IMR-90 (cell line): ENCODE measurements at regions not wholly inside any gene's neighbourhood (a gene's known extent, or its start where the extent isn't known, plus 50 kb on each side); places are given as distances from the start of the nearest gene placed in this dataset.
A peak's percentile ranks its signal among the peaks of the same experiment; 100 is the strongest.

Experiments used
- ATAC-seq: fragments of 200-7000 bp; cut with Tn5 transposase; 2 replicates; pipeline ENCODE4 v1.9.1; 2020; ENCODE audit warnings: low read depth, mild to moderate bottlenecking, moderate library complexity
- BruUV-seq: library from RNA; stranded (reverse); fragments of 400-500 nt; replicated peaks from 2 replicates; lab custom pipeline; 2021; lab: Mats Ljungman, UMichigan
- CTCF ChIA-PET: fragments of 300-600 bp; formaldehyde crosslinking; extraction: SDS; loops from one replicate; lab custom pipeline; 2021; ENCODE audit warnings: antibody characterized with exemption; lab: Yijun Ruan, JAX
- POLR2A ChIA-PET: fragments of 300-600 bp; sonication (Branson Sonifier 250); formaldehyde crosslinking; loops from one replicate; lab custom pipeline; 2022; ENCODE audit warnings: antibody characterized with exemption; ENCODE audit not compliant: unreplicated experiment; lab: Charles Lee
- DNase-seq: peaks from one replicate; pipeline ENCODE4 v3.0.0; 2013
- H2AFZ ChIP-seq: replicated peaks from 2 replicates; pipeline ENCODE3; 2013; ENCODE audit warnings: low read length, mild to moderate bottlenecking; ENCODE audit not compliant: poor library complexity
- H2AK5ac ChIP-seq: 2 replicates; pipeline ENCODE4 v1.6.1; 2013; ENCODE audit warnings: low read depth, low read length, inconsistent platforms
- H2AK9ac ChIP-seq: replicated peaks from 2 replicates; pipeline ENCODE3; 2013; ENCODE audit warnings: mild to moderate bottlenecking, low read depth, low read length, moderate library complexity; ENCODE audit not compliant: poor library complexity
- H2BK120ac ChIP-seq: 2 replicates; pipeline ENCODE4 v1.6.1; 2013; ENCODE audit warnings: low read depth, low read length, inconsistent platforms
- H2BK15ac ChIP-seq: 3 replicates; pipeline ENCODE4 v1.6.1; 2013; ENCODE audit warnings: low read depth, low read length, inconsistent platforms
- H2BK20ac ChIP-seq: 2 replicates; pipeline ENCODE4 v1.6.1; 2013; ENCODE audit warnings: low read depth, mild to moderate bottlenecking, inconsistent platforms, low read length, moderate library complexity
- H2BK5ac ChIP-seq: 2 replicates; pipeline ENCODE4 v1.6.1; 2013; ENCODE audit warnings: mild to moderate bottlenecking, low read depth, low read length, inconsistent platforms; ENCODE audit not compliant: poor library complexity, severe bottlenecking
- H3K14ac ChIP-seq: replicated peaks from 2 replicates; pipeline ENCODE4 v1.6.1; 2013; ENCODE audit warnings: low read depth, low read length, inconsistent platforms
- H3K18ac ChIP-seq: 2 replicates; pipeline ENCODE4 v1.6.1; 2013; ENCODE audit warnings: low read depth, low read length, control low read depth
- H3K23ac ChIP-seq: 2 replicates; pipeline ENCODE4 v1.6.1; 2013; ENCODE audit warnings: low read depth, low read length, inconsistent platforms
- H3K27ac ChIP-seq: 2 replicates; pipeline ENCODE4 v1.5.1; 2013; ENCODE audit warnings: mild to moderate bottlenecking, control low read depth, low read length; ENCODE audit not compliant: insufficient read depth
- H3K27me3 ChIP-seq: 2 replicates; pipeline ENCODE4 v1.6.1; 2013; ENCODE audit warnings: low read length; ENCODE audit not compliant: control insufficient read depth, insufficient read depth
- H3K36me3 ChIP-seq: 2 replicates; pipeline ENCODE4 v1.6.1; 2013; ENCODE audit warnings: low read length, mixed read lengths; ENCODE audit not compliant: control insufficient read depth, insufficient read depth
- H3K4ac ChIP-seq: 2 replicates; pipeline ENCODE4 v1.6.1; 2013; ENCODE audit warnings: low read depth, low read length, inconsistent platforms
- H3K4me1 ChIP-seq: 2 replicates; pipeline ENCODE4 v1.6.1; 2013; ENCODE audit warnings: low read length, mixed read lengths; ENCODE audit not compliant: control insufficient read depth, insufficient read depth
- H3K4me2 ChIP-seq: 2 replicates; pipeline ENCODE4 v1.6.1; 2013; ENCODE audit warnings: low read depth, mild to moderate bottlenecking, control low read depth, low read length, moderate library complexity
- H3K4me3 ChIP-seq: 2 replicates; pipeline ENCODE4 v1.5.1; 2013; ENCODE audit warnings: low read depth, mild to moderate bottlenecking, control low read depth, low read length, moderate library complexity; ENCODE audit not compliant: insufficient read depth
- H3K56ac ChIP-seq: 2 replicates; pipeline ENCODE4 v1.6.1; 2013; ENCODE audit warnings: low read length, inconsistent platforms; ENCODE audit not compliant: insufficient read depth; ENCODE audit errors: extremely low read depth
- H3K79me1 ChIP-seq, 2 experiments: 2 replicates each; pipeline ENCODE4 v1.6.1; 2013; ENCODE audit warnings: low read length in 2 of 2, inconsistent platforms in 1 of 2, low read depth in 1 of 2
- H3K9ac ChIP-seq: 2 replicates; pipeline ENCODE4 v1.6.1; 2013; ENCODE audit warnings: low read depth, low read length, control low read depth
- H3K9me1 ChIP-seq: 2 replicates; pipeline ENCODE4 v1.6.1; 2013; ENCODE audit warnings: low read length, inconsistent platforms; ENCODE audit not compliant: insufficient read depth
- H3K9me3 ChIP-seq: 2 replicates; pipeline ENCODE4 v1.6.1; 2013; ENCODE audit warnings: low read length; ENCODE audit not compliant: control insufficient read depth, insufficient read depth
- H4K20me1 ChIP-seq: 2 replicates; pipeline ENCODE4 v1.6.1; 2013; ENCODE audit warnings: low read length, inconsistent platforms; ENCODE audit not compliant: insufficient read depth
- H4K5ac ChIP-seq: 2 replicates; pipeline ENCODE4 v1.6.1; 2013; ENCODE audit warnings: mild to moderate bottlenecking, low read depth, low read length, control low read depth
- H4K8ac ChIP-seq, 2 experiments: 2 replicates each; pipeline ENCODE4 v1.6.1; 2013; ENCODE audit warnings: low read depth in 2 of 2, low read length in 2 of 2, control low read depth in 1 of 2, inconsistent platforms in 1 of 2
- H4K91ac ChIP-seq: 2 replicates; pipeline ENCODE4 v1.6.1; 2013; ENCODE audit warnings: low read depth, low read length, inconsistent platforms; ENCODE audit not compliant: insufficient read depth
- CHD1 ChIP-seq: IDR thresholded peaks from 2 replicates; pipeline ENCODE4 v1.6.1; 2012; ENCODE audit warnings: low read depth, low read length, improper control_type of control experiment
- FOS ChIP-seq: fragments of 150-350 bp; IDR thresholded peaks from 2 replicates; pipeline ENCODE4 v1.6.1; 2016; ENCODE audit warnings: low read depth, low read length
- MAFK ChIP-seq: IDR thresholded peaks from 2 replicates; pipeline ENCODE4 v1.6.1; 2012; ENCODE audit warnings: low read depth, low read length, improper control_type of control experiment
- MAZ ChIP-seq: IDR thresholded peaks from 2 replicates; pipeline ENCODE4 v1.6.1; 2012; ENCODE audit warnings: low read depth, mild to moderate bottlenecking, low read length, improper control_type of control experiment, moderate library complexity, borderline replicate concordance
- MXI1 ChIP-seq: IDR thresholded peaks from 2 replicates; pipeline ENCODE4 v1.6.1; 2012; ENCODE audit warnings: low read depth, mild to moderate bottlenecking, low read length, moderate library complexity, borderline replicate concordance
- NFE2L2 ChIP-seq: fragments of 150-350 bp; IDR thresholded peaks from 2 replicates; pipeline ENCODE4 v1.6.1; 2016; ENCODE audit warnings: low read depth, mild to moderate bottlenecking, low read length
- RAD21 ChIP-seq: IDR thresholded peaks from 2 replicates; pipeline ENCODE4 v1.6.1; 2012; ENCODE audit warnings: low read length, improper control_type of control experiment
- RCOR1 ChIP-seq: IDR thresholded peaks from 2 replicates; pipeline ENCODE4 v1.6.1; 2012; ENCODE audit warnings: mild to moderate bottlenecking, low read length, improper control_type of control experiment; ENCODE audit not compliant: insufficient replicate concordance
- RFX5 ChIP-seq: IDR thresholded peaks from 2 replicates; pipeline ENCODE4 v1.8.0; 2012; ENCODE audit warnings: low read depth, mild to moderate bottlenecking, low read length, moderate library complexity
- WGBS, 2 experiments: methylation state at CpG; one replicate each; pipeline versions ENCODE4 v1.1.5 to v1.1.7; 2013; ENCODE audit warnings: missing lambda C conversion rate in 2 of 2; ENCODE audit not compliant: insufficient read length in 1 of 2; ENCODE audit errors: extremely low coverage in 2 of 2; 5-methylcytosine and 5-hydroxymethylcytosine counted together
- dilution Hi-C: fragments of 300-500 bp; cut with HindIII; formaldehyde crosslinking; loops from one replicate; pipeline ENCODE4 v1.14.3; 2018; ENCODE audit warnings: low sequenced_read_pairs; ENCODE audit not compliant: unreplicated experiment
- in situ Hi-C: fragments of 300-500 bp; cut with MboI; formaldehyde crosslinking; loops from 3 replicates; pipeline ENCODE4 v1.14.3; 2019; ENCODE audit warnings: low sequenced_read_pairs, inconsistent platforms, mixed read lengths
- intact Hi-C: fragments of 100-400 bp; cut with micrococcal nuclease; formaldehyde crosslinking; loops from 2 replicates; pipeline ENCODE4 v1.10.0; 2022
- TF ChIP-seq, protein P1 (sequence below): fragments of 150-350 bp; IDR thresholded peaks from 2 replicates; pipeline ENCODE4 v1.6.1; 2016; ENCODE audit warnings: low read depth, mild to moderate bottlenecking, low read length, moderate library complexity, borderline replicate concordance
- TF ChIP-seq, protein P2 (sequence below): conservative IDR thresholded peaks from 2 replicates; pipeline ENCODE4 v1.5.1; 2012; ENCODE audit warnings: mild to moderate bottlenecking, low read depth, low read length, improper control_type of control experiment

DNA sequence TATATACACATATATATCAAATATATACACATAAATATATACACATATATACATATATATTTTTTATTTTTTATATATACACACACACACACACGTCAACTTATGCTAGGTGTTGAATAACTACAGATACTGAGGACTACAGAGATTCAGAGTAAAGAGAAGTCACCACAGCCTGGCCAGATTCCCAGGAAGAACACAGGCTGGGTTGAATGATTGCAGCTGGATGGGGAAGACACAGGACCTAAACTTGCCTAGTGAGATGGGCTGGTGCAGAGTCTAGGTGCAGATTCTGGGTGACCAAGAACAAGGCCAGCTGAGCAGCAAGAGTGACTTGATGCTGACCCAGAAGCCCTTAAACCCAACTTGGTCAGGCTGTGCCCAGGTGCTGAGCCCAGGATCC lies 241.3 kb downstream of the KCTD12 start:
- no peak overlapping the region for H3K4me3 ChIP-seq
- no peak overlapping the region for H2AK9ac ChIP-seq
- H4K8ac ChIP-seq: no peak overlapping the region
- H3K9me3 ChIP-seq: no peaks in the 10 kb centered on the region
- H3K4me1 ChIP-seq: peaks cover 5% of the 10 kb centered on the region
- H2AFZ ChIP-seq: no peak overlapping the region
- H3K18ac ChIP-seq: no peak overlapping the region
- no peak overlapping the region for H2BK5ac ChIP-seq
- H3K36me3 ChIP-seq: no peaks in the 10 kb centered on the region
- H3K79me1 ChIP-seq: no peaks in the 10 kb centered on the region
- WGBS, 2 experiments: no CpG with 5 or more reads among the region's 1 CpG
- peak overlapping the region; percentile 10; the same call in 1 of the 2 replicates for H2BK20ac ChIP-seq
- ChIA-PET POLR2A (no interaction called here), CTCF (interaction anchor here (1.2 kb wide), 1 partner anchor 14 kb away, joined by 3 read pairs; no protein-coding TSS in a partner anchor)
- H2BK120ac ChIP-seq: no peak overlapping the region
- H2BK15ac ChIP-seq: no peak overlapping the region
- dilution Hi-C loops: no loop called here
- no peak overlapping the region for H3K56ac ChIP-seq
- no peak overlapping the region for H3K4me2 ChIP-seq
- H3K14ac ChIP-seq: no peak overlapping the region
- DNase-seq (no peak), ATAC-seq (no peak)
- no peak overlapping the region for H3K23ac ChIP-seq
- H3K27ac ChIP-seq: no peak overlapping the region
- BruUV-seq: no TSS peak
- intact Hi-C loops: no loop called here
- TF ChIP-seq RFX5 (no peak), MXI1 (no peak), RCOR1 (no peak), CHD1 (no peak), RAD21 (no peak), FOS (no peak), MAZ (no peak), MAFK (no peak), NFE2L2 (no peak)
- TF ChIP-seq, protein P1, sequence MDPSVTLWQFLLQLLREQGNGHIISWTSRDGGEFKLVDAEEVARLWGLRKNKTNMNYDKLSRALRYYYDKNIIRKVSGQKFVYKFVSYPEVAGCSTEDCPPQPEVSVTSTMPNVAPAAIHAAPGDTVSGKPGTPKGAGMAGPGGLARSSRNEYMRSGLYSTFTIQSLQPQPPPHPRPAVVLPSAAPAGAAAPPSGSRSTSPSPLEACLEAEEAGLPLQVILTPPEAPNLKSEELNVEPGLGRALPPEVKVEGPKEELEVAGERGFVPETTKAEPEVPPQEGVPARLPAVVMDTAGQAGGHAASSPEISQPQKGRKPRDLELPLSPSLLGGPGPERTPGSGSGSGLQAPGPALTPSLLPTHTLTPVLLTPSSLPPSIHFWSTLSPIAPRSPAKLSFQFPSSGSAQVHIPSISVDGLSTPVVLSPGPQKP: no peak
- TF ChIP-seq, protein P2, sequence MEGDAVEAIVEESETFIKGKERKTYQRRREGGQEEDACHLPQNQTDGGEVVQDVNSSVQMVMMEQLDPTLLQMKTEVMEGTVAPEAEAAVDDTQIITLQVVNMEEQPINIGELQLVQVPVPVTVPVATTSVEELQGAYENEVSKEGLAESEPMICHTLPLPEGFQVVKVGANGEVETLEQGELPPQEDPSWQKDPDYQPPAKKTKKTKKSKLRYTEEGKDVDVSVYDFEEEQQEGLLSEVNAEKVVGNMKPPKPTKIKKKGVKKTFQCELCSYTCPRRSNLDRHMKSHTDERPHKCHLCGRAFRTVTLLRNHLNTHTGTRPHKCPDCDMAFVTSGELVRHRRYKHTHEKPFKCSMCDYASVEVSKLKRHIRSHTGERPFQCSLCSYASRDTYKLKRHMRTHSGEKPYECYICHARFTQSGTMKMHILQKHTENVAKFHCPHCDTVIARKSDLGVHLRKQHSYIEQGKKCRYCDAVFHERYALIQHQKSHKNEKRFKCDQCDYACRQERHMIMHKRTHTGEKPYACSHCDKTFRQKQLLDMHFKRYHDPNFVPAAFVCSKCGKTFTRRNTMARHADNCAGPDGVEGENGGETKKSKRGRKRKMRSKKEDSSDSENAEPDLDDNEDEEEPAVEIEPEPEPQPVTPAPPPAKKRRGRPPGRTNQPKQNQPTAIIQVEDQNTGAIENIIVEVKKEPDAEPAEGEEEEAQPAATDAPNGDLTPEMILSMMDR: no peak
- no peaks in the 10 kb centered on the region for H4K20me1 ChIP-seq
- H3K9ac ChIP-seq: no peak overlapping the region
- no peak overlapping the region for H4K91ac ChIP-seq
- H3K4ac ChIP-seq: no peak overlapping the region
- no peak overlapping the region for H4K5ac ChIP-seq
- peaks cover 3% of the 10 kb centered on the region; the same call in 1 of the 2 replicates for H3K9me1 ChIP-seq
- 0 out of 2 replicates have a peak, but pooled peaks cover 1% of the 10 kb centered on the region for H3K27me3 ChIP-seq
- no peak overlapping the region for H2AK5ac ChIP-seq
- in situ Hi-C loops: no loop called here
